DOHH2 (cell line): ENCODE measurements at regions not wholly inside any gene's neighbourhood (a gene's known extent, or its start where the extent isn't known, plus 50 kb on each side); places are given as distances from the start of the nearest gene placed in this dataset.

Experiments used
- CTCF ChIP-seq: fragments of 200-600 bp; sonication (generic); IDR thresholded peaks from one replicate; pipeline ENCODE4 v1.5.1; 2014; ENCODE audit warnings: antibody characterized with exemption, mild to moderate bottlenecking, low read depth, low read length; ENCODE audit not compliant: poor library complexity, severe bottlenecking
- EZH2phosphoT487 ChIP-seq: fragments of 200-600 bp; sonication (generic); IDR thresholded peaks from 2 replicates; pipeline ENCODE4 v1.6.1; 2017; ENCODE audit warnings: borderline replicate concordance, mild to moderate bottlenecking, antibody characterized with exemption, low read length, moderate library complexity, mixed read lengths

GRCh38 chr4:120132935-120133334 lies 66.3 kb upstream of the MAD2L1 start:
- TF ChIP-seq EZH2phosphoT487: no peak
- no peak for TF ChIP-seq CTCF
